ENCODE measurements at regions not wholly inside any gene's neighbourhood (a gene's known extent, or its start where the extent isn't known, plus 50 kb on each side); places are given as distances from the start of the nearest gene placed in this dataset.
A peak's percentile ranks its signal among the peaks of the same experiment; 100 is the strongest.

DNA sequence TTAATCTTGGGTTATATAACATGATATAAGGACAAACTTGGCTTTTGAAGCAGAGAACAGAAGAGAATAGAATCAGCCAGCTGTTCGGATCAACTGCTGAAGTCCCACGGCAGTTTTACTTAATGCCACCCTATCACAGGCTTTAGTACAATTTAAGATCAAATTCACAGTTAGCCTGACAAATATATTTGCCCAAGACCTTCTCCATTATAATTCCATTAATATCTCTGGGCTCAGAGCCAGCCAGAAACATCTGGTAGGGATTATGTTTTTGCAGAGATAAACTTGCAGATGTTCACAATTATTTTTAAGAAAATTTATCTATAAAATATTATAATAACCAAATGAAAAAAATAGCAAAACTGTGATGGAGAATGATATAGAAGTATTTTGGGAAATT, 381.4 kb downstream of the RAD51AP2 start (continued):
- TF ChIP-seq, protein P1, sequence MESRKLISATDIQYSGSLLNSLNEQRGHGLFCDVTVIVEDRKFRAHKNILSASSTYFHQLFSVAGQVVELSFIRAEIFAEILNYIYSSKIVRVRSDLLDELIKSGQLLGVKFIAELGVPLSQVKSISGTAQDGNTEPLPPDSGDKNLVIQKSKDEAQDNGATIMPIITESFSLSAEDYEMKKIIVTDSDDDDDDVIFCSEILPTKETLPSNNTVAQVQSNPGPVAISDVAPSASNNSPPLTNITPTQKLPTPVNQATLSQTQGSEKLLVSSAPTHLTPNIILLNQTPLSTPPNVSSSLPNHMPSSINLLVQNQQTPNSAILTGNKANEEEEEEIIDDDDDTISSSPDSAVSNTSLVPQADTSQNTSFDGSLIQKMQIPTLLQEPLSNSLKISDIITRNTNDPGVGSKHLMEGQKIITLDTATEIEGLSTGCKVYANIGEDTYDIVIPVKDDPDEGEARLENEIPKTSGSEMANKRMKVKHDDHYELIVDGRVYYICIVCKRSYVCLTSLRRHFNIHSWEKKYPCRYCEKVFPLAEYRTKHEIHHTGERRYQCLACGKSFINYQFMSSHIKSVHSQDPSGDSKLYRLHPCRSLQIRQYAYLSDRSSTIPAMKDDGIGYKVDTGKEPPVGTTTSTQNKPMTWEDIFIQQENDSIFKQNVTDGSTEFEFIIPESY (IDR thresholded peaks at IDR 0.05; ENCODE audit: borderline replicate concordance, low read depth), result no peak
- TF ChIP-seq FOXM1 (IDR thresholded peaks at IDR 0.05; ENCODE audit: low read depth) (no peak), TCF12 (IDR thresholded peaks at IDR 0.05) (peak; percentile 64), RCOR1 (IDR thresholded peaks at IDR 0.05; ENCODE audit: low read length) (peak; percentile 93), POLR2AphosphoS5 (IDR thresholded peaks at IDR 0.05; ENCODE audit: low read depth, low read length) (no peak; the same call in 1 of the 2 replicates), JUND (IDR thresholded peaks at IDR 0.05) (no peak), RFX5 (IDR thresholded peaks at IDR 0.05; ENCODE audit: low read length) (no peak), FOXJ3 (CRISPR knock-in tag; IDR thresholded peaks at IDR 0.05) (no peak), MEF2A (IDR thresholded peaks at IDR 0.05; ENCODE audit: borderline replicate concordance, low read depth) (no peak), CHD2 (IDR thresholded peaks at IDR 0.05; ENCODE audit: low read length, partially characterized antibody) (peak; percentile 76), EZH2phosphoT487 (IDR thresholded peaks at IDR 0.05; ENCODE audit: borderline replicate concordance, low read depth) (no peak)
- TF ChIP-seq, protein P2, sequence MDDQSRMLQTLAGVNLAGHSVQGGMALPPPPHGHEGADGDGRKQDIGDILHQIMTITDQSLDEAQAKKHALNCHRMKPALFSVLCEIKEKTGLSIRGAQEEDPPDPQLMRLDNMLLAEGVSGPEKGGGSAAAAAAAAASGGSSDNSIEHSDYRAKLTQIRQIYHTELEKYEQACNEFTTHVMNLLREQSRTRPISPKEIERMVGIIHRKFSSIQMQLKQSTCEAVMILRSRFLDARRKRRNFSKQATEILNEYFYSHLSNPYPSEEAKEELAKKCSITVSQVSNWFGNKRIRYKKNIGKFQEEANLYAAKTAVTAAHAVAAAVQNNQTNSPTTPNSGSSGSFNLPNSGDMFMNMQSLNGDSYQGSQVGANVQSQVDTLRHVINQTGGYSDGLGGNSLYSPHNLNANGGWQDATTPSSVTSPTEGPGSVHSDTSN (IDR thresholded peaks at IDR 0.05), result no peak

DNA sequence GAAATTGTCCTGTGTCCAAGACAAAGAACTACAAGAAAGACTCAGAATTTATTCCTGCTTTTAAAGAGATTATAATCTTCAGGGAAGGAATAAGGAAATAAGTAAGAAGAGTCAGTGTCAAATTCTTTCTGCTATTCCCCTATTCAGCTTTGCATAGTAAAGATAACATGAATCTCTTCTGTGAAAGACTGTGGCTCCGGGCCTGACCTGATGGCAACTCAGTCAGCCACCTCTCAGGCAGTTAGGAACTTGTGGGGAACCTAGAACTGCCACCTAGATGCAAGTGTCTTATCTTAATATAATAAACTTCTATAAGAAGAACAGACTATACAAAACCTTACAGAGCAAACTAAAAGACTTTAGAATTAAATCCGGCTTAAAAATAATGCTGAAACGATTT, 382.0 kb downstream of the RAD51AP2 start:
- Histone ChIP-seq H3K9me2 (no peaks in the 10 kb centered on the region), H2AFZ (ENCODE audit: low read depth) (no peak overlapping the region), H3K4me2 (no peak overlapping the region), H3K36me3 (replicated peaks in 1 of 2; ENCODE audit: control insufficient read depth in 1 of 2, insufficient read depth in 2 of 2, low read length in 1 of 2) (no peaks in the 10 kb centered on the region), H3K27ac (ENCODE audit: low read depth in 2 of 2, low read length in 1 of 2) (no peak overlapping the region), H3K4me3 (ENCODE audit: low read depth in 2 of 2, low read length in 1 of 2) (no peak overlapping the region), H4K20me1 (ENCODE audit: insufficient read depth) (no peaks in the 10 kb centered on the region), H3K9ac (no peak overlapping the region), H3K4me1 (ENCODE audit: control insufficient read depth in 1 of 2, insufficient read depth in 2 of 2, low read depth in 1 of 2, low read length in 1 of 2) (peaks cover 0 to 10% of the 10 kb centered on the region in 2 experiments; a peak in 2 of 4 replicates), H3K27me3 (ENCODE audit: insufficient read depth) (no peaks in the 10 kb centered on the region), H3K79me2 (ENCODE audit: insufficient read depth) (no peaks in the 10 kb centered on the region), H3K9me3 (no peaks in the 10 kb centered on the region), H3F3A (replicated peaks; ENCODE audit: insufficient read depth) (no peaks in the 10 kb centered on the region)
- ChIA-PET CTCF (no interaction called here), POLR2A (no interaction called here)
- DNase-seq, result no peak
- TF ChIP-seq SIN3A (IDR thresholded peaks at IDR 0.05; ENCODE audit: borderline replicate concordance, low read depth, low read length) (no peak), EZH2phosphoT487 (IDR thresholded peaks at IDR 0.05; ENCODE audit: borderline replicate concordance, low read depth) (no peak), YY1 (IDR thresholded peaks at IDR 0.05; ENCODE audit: low read depth) (no peak), FOXM1 (IDR thresholded peaks at IDR 0.05; ENCODE audit: low read depth) (no peak), ELF1 (IDR thresholded peaks at IDR 0.05) (no peak), TEAD4 (IDR thresholded peaks at IDR 0.05; ENCODE audit: borderline replicate concordance, insufficient read depth) (no peak), NRF1 (IDR thresholded peaks at IDR 0.05; ENCODE audit: low read depth, low read length) (no peak), TCF12 (IDR thresholded peaks at IDR 0.05) (no peak), RAD21 (IDR thresholded peaks at IDR 0.05; ENCODE audit: low read length) (no peak), FOSL2 (IDR thresholded peaks at IDR 0.05; ENCODE audit: borderline replicate concordance, low read depth) (no peak), RFX5 (IDR thresholded peaks at IDR 0.05; ENCODE audit: low read length) (no peak), RXRA (IDR thresholded peaks at IDR 0.05; ENCODE audit: borderline replicate concordance, low read depth) (no peak)
- TF ChIP-seq, protein P3, sequence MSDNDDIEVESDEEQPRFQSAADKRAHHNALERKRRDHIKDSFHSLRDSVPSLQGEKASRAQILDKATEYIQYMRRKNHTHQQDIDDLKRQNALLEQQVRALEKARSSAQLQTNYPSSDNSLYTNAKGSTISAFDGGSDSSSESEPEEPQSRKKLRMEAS (IDR thresholded peaks at IDR 0.05; ENCODE audit: low read depth), result no peak
- TF ChIP-seq, protein P4, sequence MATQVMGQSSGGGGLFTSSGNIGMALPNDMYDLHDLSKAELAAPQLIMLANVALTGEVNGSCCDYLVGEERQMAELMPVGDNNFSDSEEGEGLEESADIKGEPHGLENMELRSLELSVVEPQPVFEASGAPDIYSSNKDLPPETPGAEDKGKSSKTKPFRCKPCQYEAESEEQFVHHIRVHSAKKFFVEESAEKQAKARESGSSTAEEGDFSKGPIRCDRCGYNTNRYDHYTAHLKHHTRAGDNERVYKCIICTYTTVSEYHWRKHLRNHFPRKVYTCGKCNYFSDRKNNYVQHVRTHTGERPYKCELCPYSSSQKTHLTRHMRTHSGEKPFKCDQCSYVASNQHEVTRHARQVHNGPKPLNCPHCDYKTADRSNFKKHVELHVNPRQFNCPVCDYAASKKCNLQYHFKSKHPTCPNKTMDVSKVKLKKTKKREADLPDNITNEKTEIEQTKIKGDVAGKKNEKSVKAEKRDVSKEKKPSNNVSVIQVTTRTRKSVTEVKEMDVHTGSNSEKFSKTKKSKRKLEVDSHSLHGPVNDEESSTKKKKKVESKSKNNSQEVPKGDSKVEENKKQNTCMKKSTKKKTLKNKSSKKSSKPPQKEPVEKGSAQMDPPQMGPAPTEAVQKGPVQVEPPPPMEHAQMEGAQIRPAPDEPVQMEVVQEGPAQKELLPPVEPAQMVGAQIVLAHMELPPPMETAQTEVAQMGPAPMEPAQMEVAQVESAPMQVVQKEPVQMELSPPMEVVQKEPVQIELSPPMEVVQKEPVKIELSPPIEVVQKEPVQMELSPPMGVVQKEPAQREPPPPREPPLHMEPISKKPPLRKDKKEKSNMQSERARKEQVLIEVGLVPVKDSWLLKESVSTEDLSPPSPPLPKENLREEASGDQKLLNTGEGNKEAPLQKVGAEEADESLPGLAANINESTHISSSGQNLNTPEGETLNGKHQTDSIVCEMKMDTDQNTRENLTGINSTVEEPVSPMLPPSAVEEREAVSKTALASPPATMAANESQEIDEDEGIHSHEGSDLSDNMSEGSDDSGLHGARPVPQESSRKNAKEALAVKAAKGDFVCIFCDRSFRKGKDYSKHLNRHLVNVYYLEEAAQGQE (IDR thresholded peaks at IDR 0.05; ENCODE audit: low read depth, low read length), result no peak
- TF ChIP-seq, protein P1 (IDR thresholded peaks at IDR 0.05; ENCODE audit: borderline replicate concordance, low read depth), result no peak
- WGBS (ENCODE audit: low lambda C conversion rate), result 31% methylated on average over 3 of the region's 3 CpGs
